Left ventricle myocardium superior (tissue), 1 donor: ENCODE measurements at regions not wholly inside any gene's neighbourhood (a gene's known extent, or its start where the extent isn't known, plus 50 kb on each side); places are given as distances from the start of the nearest gene placed in this dataset.
"Not testable (repeated sequence)": the region's sequence is repeated elsewhere in the genome, so short reads cannot be mapped to it uniquely, and the experiment has no call there.

Experiments used
- ATAC-seq: fragments of 200-7000 bp; cut with Tn5 transposase; one replicate; pipeline ENCODE4 v1.9.1; 2020; ENCODE audit warnings: mild to moderate bottlenecking, moderate library complexity
- DNase-seq: peaks from one replicate; pipeline ENCODE4 v3.0.0-alpha.2; 2020
- intact Hi-C: fragments of 100-400 bp; cut with micrococcal nuclease; formaldehyde crosslinking; loops from one replicate; pipeline ENCODE4 v1.11.0; 2022
- donor health status: DM: no; HTN: yes; CAD: no; lungs with severe emphysema.

DNA sequence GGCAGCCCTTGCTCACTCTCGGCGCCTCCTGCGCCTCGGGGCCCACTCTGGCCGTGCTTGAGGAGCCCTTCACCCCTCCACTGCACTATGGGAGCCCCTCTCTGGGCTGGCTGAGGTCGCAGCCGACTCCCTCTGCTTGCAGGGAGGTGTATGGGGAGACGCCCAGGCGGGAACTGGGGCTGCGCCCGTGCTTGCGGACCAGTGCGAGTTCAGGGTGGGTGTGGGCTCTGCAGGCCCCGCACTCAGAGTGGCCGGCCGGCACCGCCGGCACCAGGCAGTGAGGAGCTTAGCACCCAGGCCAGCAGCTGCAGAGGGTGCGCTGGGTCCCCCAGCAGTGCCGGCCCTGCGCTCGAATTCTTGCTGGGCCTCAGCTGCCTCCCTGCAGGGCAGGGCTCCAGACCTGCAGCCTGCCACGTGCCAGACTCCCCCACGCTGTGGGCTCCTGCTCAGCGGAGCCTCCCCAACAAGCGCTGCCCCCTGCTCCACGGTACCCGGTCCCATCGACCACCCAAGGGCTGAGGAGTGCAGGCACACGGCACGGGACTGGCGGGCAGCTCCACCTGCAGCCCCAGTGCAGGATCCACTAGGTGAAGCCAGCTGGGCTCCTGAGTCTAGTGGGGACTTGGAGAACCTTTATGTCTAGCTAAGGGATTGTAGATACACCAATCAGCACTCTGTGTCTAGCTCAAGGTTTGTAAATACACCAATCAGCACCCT is 54.0 kb upstream of the WWC2 start:
- intact Hi-C loops, DNase-seq, ATAC-seq: not testable (repeated sequence)

DNA sequence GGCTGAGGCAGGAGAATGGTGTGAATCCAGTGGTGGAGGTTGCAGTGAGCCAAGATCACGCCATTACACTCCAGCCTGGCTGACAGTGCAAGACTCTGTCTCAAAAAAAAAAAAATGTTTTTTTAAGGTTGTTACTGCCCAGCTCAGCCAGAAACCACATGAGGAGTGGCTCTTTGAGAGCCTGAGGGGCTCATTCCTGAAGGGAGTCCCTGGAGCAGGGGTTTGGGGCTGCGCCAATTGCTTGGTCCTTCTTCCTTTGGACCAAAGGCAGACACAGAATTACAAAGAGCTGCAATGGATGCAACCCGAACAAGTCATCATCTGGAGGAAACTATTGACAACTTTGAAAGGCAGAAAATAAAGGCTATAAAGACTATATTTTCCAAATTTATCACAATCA is 60.6 kb upstream of the WWC2 start:
- DNase-seq (no peak), ATAC-seq (no peak)
- intact Hi-C loops: no loop called here

DNA sequence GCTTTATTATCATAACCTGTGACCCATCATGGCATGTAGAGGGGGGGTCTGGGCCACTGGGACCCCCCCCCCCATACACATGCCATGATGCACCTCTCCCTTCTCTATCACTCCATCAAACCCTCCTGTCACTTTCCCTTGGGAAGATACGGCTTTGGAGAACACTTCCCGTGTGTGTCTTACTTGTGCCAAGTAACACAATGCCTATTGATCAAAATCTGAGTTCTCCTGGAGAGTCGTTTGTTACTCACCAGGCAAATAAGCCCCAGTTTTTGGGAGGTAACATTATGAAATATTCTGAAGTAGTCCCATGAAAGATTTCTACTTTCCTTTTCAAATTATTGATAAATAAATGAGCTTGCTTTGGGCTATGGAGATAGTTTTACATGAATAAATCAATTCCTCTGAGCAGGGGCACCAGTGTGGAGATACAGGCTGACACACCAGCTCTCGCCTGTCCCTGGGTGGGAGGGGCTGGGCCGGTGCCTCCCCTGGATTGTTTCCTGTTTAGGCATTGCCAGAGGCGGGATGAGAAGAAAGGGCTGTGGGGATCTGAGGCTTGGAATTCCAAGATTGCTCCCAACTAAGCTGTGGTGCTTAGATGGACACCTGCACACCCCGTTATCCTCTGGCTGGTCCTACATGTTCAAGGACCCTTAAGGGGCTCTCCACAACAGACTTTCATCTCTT is 63.2 kb upstream of the WWC2 start:
- intact Hi-C loops: no loop called here
- DNase-seq: no peak
- ATAC-seq: no peak

DNA sequence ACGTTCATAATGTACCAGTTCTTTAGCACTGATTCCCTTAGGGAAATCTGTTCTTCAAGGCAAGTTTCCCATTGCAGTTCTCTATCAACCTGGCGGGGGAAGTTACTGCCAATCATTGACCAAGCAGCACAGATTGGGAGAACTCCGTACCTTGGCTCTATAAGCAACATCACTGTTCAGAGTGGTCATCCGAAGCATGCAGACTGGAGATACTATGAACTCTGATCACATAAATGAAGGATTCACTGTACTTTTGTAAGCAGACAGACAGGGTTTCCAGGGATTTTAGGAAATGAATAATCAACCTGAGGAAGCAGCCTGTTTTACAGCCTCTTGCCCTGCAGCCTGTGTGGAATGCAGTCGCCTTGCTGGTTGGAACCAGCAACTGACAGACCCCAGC is 63.8 kb upstream of the WWC2 start:
- intact Hi-C loops: no loop called here
- DNase-seq: no peak
- ATAC-seq: no peak

DNA sequence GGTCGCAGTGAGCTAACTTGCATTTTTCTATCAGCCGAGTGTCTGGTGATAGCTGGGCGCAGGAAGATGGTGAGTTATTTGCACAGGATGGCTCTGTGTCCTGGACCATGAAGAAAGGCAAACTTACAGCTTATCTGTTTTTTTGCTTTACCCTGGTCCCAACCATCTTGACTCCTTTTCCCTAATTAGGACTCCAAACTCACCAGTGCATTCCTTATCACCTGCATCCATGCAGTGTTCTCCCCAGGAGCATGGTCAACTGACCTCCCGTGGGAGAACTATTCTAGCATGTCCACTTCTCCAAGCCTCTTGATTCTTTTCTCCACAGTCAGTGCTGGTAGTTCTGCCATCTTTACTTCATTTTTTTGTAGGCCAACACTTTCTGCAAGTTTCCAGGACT is 68.2 kb upstream of the WWC2 start:
- intact Hi-C loops: no loop called here

DNA sequence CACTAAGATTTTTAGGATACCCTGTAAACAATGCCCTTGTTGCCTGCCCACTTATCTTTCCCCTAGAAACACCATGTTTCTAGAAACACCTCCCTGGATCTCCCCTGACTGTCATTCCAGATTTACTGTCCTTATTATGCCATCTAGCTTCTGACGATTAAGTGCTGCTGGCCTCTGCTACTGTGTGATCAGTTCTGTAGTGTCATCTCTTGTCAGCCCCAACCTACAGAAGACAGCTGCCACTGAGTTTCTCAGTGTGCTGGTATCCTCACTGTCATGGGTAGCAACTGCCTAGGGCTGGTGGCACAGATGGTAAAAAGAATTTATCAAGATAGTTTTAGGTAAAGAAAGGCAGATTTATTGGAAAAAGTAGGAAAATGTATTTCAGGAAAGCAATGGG is 68.7 kb upstream of the WWC2 start:
- intact Hi-C loops: no loop called here
- ATAC-seq (no peak), DNase-seq (no peak)

More for the DNA sequence above, 68.2 kb upstream of the WWC2 start:
- ATAC-seq (no peak), DNase-seq (no peak)

DNA sequence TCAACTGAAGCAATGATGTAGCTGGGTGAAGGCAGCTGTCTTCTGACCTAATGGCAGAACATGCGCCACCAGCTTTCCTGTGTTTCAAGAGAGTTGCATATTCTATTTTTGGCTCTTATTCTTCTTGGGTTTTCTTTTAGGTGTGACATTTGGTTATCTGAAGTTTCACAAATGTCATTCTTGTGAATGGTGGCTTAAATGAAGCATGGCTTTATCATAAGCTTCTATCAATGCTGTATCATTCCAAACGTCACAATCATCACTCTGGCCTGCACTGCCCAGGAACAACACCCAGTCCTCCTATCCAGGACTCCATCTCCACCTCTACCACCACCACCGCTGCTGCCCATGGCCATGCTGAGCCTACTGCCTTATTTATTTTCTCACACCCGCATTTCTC is 69.7 kb upstream of the WWC2 start:
- ATAC-seq: no peak

DNA sequence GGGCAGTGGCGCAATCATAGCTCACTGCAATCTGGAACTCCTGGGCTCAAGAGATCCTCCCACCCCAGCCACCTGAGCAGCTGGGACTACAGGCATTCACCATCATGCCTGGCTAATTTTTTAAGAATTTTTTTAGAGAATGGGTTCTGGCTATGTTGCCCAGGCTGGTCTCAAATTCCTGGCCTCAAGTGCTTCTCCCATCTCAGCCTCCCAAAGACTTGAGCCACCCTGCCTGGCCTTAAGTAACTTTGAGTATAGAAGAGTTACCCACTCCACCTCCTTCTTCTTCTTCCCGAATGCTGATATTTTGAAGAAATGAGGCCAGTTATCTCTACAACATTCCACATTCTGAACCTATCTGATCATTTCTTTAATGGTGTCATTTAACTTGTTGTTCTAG is 72.4 kb upstream of the WWC2 start:
- DNase-seq: no peak
- ATAC-seq: no peak
- intact Hi-C loops: no loop called here

More for the DNA sequence above, 69.7 kb upstream of the WWC2 start:
- no peak for DNase-seq
- intact Hi-C loops: no loop called here

DNA sequence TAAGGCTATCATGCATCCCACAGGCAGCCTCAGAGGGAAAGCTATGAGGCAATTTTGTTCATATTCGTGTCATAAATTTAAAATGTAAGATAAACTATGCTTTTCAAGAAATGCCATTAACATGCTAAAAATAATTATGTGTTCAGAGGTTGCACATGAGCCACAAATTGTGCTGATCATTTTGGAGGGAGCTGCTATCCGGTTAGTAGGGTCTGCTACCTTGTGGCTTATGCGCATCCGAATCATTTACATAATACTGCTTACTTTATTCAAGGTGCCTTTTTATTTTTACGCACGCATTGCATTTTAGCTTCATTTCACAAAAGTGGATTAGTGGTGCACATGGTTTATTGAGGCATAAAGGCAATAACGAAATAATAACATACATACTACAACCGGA is 76.4 kb upstream of the WWC2 start:
- DNase-seq (no peak), ATAC-seq (no peak)
- intact Hi-C loops: no loop called here

DNA sequence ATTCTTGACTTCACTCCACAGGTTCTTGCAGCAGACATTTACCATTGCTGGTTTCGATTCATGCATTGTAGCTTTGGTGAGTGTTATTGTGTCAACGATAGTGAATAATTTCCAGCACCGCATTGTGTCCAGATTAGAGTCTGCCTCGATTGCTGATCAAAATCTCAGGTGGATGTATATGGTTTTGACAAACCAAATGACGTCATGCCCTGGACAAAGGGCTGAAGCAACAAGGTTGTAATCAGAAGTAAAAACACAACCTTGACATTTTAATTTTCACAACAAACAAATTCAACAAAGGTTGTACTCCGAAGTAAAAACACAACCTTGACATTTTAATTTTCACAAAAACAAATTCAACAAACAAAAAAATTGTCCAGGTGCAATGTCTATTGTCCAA is 81.1 kb upstream of the WWC2 start:
- ATAC-seq: no peak
- intact Hi-C loops: no loop called here
- DNase-seq: no peak

DNA sequence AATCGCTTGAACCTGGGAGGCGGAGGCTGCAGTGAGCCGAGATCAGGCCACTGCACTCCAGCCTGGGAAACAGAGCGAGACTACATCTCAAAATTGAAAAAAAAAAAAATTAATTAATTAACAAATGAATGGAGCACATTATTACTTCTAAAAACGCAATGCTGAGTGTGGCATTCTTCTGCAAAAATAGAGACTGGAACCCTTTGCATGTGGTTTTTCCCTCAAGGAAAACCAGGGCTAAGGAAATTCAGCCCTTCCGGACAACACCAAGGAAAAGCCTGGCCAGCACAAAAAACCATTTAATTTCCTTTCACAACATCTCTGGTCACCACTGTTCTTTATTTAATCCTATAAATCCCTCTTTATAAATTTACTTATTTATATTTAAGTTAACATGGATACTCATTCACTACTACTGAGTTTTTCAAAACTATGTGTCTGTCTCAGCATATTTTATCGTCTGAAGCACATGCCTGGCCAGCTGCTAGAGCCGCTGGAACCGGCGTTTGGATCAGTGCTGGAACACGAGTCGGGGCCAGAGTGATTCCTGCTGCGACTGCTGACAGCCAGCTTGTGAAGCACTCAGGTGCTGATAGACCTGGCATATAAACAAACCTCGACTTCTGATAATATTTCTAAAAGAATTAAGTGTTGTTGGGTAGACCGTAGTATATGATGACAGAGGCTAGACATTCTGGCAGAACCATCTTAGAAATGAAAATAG is 84.5 kb upstream of the WWC2 start:
- DNase-seq (peak; percentile 64), ATAC-seq (peak; percentile 81)
- intact Hi-C loops: no loop called here

DNA sequence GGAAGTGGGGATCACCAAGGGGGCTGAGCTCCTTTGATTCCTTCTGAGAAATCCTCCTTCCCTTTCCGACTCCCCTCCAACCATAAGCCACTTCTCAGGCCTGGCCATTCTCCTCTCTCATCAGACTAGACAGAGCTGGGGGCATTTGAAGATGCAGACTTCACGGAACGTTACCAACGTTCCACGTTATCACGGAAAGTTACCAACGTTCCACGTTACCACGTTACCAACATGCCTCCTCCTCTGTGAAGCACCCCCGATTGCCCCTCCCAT is 85.4 kb upstream of the WWC2 start:
- intact Hi-C loops: no loop called here
- no peak for ATAC-seq

DNA sequence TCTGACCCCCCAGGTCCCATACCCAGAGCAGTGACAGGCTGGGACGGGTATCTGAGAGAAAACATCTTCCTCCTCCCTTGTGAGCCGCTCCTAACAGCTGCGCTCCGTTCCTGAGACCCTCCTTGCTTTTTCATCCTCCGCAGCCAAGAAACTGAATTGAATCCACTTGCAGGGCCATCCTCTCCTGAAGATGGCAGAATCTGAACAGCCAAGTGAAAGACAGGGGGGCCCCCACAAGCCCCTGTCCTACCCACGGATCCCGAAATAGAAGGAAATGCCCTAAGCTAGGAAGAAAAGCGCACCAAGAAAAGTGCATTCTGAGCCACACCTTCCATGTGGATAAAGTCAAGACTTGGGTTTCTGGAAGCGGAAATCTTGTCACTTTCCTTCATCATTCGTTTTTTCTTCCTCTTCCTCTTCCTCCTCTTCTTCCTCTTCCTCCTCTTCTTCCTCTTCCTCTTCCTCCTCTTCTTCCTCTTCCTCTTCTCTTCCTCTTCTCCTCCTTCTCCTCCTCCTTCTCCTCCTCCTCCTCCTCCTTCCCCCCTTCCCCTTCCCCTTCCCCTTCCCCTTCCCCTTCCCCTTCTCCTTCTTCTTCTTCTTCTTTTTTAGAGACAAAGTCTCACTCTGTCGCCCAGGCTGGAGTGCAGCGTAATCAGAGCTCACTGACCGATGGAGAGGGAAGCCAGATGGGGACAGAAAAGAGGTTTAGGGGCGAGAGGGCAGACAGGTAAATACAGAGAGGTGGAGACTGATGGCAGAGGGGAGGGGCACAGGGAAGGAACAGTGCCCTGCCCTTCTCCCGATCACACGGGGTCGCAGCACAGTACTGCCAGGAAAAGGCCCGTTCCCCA is 86.0 kb upstream of the WWC2 start:
- no peak for ATAC-seq
- intact Hi-C loops: no loop called here
- DNase-seq: no peak

More for the DNA sequence above, 85.4 kb upstream of the WWC2 start:
- DNase-seq: no peak

DNA sequence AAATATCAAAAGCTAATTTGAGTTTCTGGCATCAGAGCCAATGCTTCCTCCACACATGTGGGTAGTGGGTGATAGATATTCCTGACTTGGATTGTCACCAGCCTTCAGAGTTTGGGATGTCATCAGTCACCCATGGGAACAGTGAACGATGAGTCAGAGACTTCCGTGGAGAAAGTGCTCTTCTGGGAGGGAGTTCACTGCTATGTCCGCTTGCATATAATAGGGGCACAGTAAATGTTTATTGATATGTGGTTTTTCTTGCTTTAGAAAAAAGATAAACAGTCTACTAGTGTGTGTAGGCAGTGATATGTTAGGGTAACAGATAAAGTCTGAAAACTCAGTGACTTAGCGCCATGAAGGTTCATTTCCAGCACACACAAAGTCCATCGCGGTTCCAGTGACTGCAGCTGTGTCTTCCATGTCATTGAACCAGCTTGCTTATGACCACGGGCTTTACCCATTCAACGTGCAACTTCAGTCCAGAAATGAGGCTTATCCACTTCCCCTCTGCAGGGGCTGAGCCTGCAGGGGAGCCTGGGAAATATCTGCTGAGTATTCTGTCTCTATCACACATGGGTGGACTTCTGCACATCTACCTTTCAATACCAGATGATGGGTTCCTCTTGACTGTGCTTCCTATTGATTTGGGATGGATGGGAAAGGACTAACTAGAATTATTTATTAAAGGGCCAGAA is 87.7 kb upstream of the WWC2 start:
- intact Hi-C loops: no loop called here
- DNase-seq: no peak
- no peak for ATAC-seq

DNA sequence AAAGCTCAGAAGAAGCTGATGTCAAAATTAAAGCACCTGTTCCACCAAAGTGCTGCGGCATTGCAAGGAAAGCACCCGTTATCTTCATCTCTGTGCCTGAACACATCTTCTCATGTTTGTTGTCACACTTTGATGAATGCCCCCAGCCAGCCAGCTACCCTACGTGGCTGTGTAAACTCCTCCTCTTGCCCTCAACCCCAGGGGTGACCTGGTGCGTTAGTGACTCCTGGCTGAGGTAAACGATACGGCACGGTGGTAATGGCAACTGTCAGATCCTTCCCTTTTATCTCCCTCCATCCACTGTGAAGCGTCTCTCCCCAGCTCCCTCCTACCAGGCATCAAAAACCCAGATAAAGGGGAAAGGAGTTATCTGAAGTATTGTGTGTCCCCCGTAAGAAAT is 90.6 kb upstream of the WWC2 start:
- no peak for ATAC-seq
- intact Hi-C loops: no loop called here
- DNase-seq: no peak

DNA sequence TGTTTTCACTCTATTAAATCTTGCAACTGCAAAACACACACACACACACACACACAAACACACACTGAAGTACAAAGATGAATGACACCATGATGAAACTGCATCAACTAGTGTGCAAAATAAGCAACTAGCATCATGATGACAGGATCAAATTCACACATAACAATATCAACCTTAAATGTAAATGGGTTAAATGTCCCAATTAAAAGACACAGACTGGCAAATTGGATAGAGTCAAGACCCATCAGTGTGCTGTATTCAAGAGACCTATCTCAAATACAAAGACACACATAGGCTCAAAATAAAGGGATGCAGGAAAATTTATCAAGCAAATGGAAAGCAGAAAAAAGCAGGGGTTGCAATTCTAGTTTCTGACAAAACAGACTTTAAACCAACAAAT is 87.2 kb upstream of the DCTD start:
- DNase-seq, intact Hi-C loops, ATAC-seq: not testable (repeated sequence)

DNA sequence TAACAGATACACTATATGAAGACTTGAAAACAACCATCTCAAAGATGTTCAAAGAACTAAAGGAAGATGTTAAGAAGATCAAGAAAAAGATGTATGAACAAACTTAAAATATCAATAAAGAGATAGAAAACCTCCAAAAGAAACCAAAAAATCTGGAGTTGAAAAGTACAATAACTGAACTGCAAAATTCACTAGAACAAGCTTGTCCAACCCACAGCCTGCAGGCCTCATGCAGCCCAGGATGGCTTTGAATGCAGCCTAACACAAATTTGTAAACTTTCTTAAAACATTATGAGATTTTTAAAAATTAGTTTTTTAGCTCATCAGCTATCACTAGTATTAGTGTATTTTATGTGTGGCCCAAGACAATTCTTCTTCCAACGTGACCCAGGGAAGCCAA is 77.0 kb upstream of the DCTD start:
- intact Hi-C loops: no loop called here
- no peak for ATAC-seq

DNA sequence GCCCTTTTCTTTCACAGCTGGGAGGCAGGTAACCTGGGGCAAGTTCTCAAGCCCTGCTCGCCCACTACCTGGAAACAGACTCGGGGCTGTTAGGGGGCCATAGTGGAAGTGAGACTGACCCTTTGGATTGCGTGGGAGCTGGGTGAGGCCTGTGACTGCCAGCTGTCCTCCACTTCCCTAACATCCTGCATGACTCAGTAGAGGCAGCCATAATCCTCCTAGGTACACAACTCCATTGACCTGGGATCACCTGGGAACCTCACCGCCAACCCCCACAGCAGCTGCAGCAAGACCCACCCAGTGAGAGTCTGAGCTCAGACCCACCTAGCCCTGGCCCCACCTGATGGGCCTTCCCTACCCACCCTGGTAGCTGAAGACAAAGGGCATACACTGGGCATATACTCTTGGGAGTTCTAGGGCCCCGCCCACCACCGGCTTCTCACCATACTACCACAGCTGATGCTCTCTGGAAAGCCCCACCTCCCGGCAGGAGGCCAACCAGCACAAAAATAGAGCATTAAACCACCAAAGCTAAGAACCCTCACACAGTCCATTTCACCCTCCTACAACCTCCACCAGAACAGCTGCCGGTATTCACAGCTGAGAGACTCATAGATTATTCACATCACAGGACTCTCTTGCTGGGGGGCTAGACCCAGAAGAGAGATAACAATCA is 61.1 kb upstream of the DCTD start:
- ATAC-seq (no peak), DNase-seq (no peak)
- intact Hi-C loops: no loop called here

More for the DNA sequence above, 77.0 kb upstream of the DCTD start:
- DNase-seq: no peak

DNA sequence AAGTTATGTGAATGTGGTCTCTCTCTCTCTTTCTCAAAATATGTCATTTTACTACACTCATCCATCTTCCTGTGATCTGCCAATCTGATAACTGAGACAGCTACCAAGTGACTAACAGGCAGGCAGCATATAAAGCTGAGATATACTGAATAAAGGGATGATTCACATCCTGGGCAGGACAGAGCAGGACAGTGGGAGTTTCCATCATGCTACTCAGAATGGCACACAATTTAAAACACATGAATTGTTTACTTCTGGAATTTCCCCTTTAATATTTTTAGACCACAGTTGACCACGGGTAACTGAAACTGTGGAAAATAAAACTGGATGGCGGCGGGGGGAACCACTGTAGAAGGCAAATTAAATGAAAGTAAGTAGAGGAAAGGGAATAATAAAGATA is 58.6 kb upstream of the DCTD start:
- ATAC-seq: no peak
- intact Hi-C loops: no loop called here
- DNase-seq: no peak
